ENCODE measurements at regions not wholly inside any gene's neighbourhood (a gene's known extent, or its start where the extent isn't known, plus 50 kb on each side); places are given as distances from the start of the nearest gene placed in this dataset.
A peak's percentile ranks its signal among the peaks of the same experiment; 100 is the strongest.

DNA sequence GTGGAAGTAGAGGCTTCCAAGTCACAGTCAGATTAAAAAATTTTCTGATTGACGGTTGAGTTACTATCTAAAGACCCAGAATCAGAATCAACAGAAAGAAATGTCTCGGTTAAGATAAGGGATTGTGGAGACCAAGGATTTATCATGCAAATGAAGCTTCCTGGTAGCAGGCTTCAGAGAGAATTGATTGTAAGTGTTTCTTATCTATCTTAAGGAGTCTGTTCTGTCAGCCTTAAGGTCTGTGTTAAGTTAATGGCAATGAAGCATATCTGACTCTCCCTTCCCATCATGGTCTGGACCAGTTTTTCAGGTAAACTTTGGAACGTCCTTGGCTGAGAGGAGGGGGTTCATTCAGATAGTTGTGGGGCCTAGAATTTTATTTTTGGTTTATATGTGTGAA is 780.2 kb downstream of the FAM133A start:
- H2AFZ ChIP-seq (ENCODE audit: insufficient read depth, low read length, poor library complexity) = no peak overlapping the region
- WGBS (ENCODE audit: extremely low coverage, insufficient coverage, insufficient read length) = no CpG with 5 or more reads among the region's 3 CpGs

DNA sequence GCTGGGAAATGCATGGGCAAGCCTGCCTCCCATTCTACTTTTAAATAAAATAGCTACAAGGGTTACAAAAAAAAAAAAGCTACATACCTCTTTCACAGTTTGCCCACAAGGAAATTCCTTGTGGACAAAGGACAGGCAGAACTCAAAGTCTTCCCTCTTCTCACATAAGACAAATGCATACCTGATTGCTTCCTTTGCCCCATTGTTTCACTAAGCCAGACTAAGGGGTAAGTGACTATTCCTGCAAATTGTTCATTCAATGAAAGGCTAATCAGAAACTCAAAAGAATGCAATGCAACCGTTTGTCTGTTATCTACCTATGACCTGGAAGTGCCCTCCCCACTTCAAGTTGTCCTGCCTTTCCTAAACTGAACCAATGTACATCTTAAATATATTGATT is 780.6 kb downstream of the FAM133A start:
- H3K18ac ChIP-seq (ENCODE audit: low read length) = no peak overlapping the region
- no peak overlapping the region for H3K4me3 ChIP-seq (ENCODE audit: low read depth, low read length)
- no peaks in the 10 kb centered on the region for H3K4me1 ChIP-seq (ENCODE audit: control insufficient read depth in 1 of 2, insufficient read depth in 2 of 2, low read length in 2 of 2)
- WGBS (ENCODE audit: extremely low coverage, insufficient coverage, insufficient read length) = no CpG with 5 or more reads among the region's 1 CpG
- no peak overlapping the region for H3K14ac ChIP-seq (ENCODE audit: low read length)
- H3K27me3 ChIP-seq (ENCODE audit: insufficient read depth, low read length) = no peaks in the 10 kb centered on the region
- no peaks in the 10 kb centered on the region for H3K79me1 ChIP-seq (ENCODE audit: low read length)
- H2BK12ac ChIP-seq (ENCODE audit: low read length) = no peak overlapping the region
- H2AK5ac ChIP-seq (ENCODE audit: low read length) = no peak overlapping the region
- no peaks in the 10 kb centered on the region for H3K79me2 ChIP-seq (ENCODE audit: control insufficient read depth, insufficient read depth, low read length, poor library complexity)
- H2AFZ ChIP-seq (ENCODE audit: insufficient read depth, low read length, poor library complexity) = no peak overlapping the region
- H2BK5ac ChIP-seq (ENCODE audit: low read depth, low read length, poor library complexity) = no peak overlapping the region
- no peak overlapping the region for H4K12ac ChIP-seq (ENCODE audit: low read depth, low read length)
- H4K8ac ChIP-seq (ENCODE audit: low read depth, low read length) = no peak overlapping the region
- no peaks in the 10 kb centered on the region for H3K9me3 ChIP-seq (ENCODE audit: insufficient read depth, low read depth, low read length)
- H3K4me2 ChIP-seq (ENCODE audit: low read length) = no peak overlapping the region
- no peak overlapping the region for H3K23ac ChIP-seq (ENCODE audit: low read length)
- H3K4ac ChIP-seq (ENCODE audit: low read depth, low read length) = no peak overlapping the region
- DNase-seq = no peak
- H3K9ac ChIP-seq (ENCODE audit: low read length) = no peak overlapping the region
- H2BK120ac ChIP-seq (ENCODE audit: insufficient read depth, low read length, poor library complexity) = no peak overlapping the region
- H4K91ac ChIP-seq (ENCODE audit: low read depth, low read length) = no peak overlapping the region
- H3K36me3 ChIP-seq (ENCODE audit: control insufficient read depth in 1 of 2, insufficient read depth in 2 of 2, low read length in 2 of 2) = no peaks in the 10 kb centered on the region
- H3K27ac ChIP-seq (ENCODE audit: low read depth, low read length) = peak overlapping the region; percentile 76

More for the DNA sequence above, 780.2 kb downstream of the FAM133A start:
- H3K23ac ChIP-seq (ENCODE audit: low read length) = no peak overlapping the region
- H2BK5ac ChIP-seq (ENCODE audit: low read depth, low read length, poor library complexity) = no peak overlapping the region
- H3K18ac ChIP-seq (ENCODE audit: low read length) = no peak overlapping the region
- no peak overlapping the region for H3K14ac ChIP-seq (ENCODE audit: low read length)
- no peak overlapping the region for H2BK120ac ChIP-seq (ENCODE audit: insufficient read depth, low read length, poor library complexity)
- DNase-seq = no peak
- no peak overlapping the region for H2BK12ac ChIP-seq (ENCODE audit: low read length)
- no peak overlapping the region for H4K12ac ChIP-seq (ENCODE audit: low read depth, low read length)
- no peaks in the 10 kb centered on the region for H3K79me1 ChIP-seq (ENCODE audit: low read length)
- H3K9me3 ChIP-seq (ENCODE audit: insufficient read depth, low read depth, low read length) = no peaks in the 10 kb centered on the region
- no peak overlapping the region for H3K9ac ChIP-seq (ENCODE audit: low read length)
- H3K4me1 ChIP-seq (ENCODE audit: control insufficient read depth in 1 of 2, insufficient read depth in 2 of 2, low read length in 2 of 2) = no peaks in the 10 kb centered on the region
- no peaks in the 10 kb centered on the region for H3K79me2 ChIP-seq (ENCODE audit: control insufficient read depth, insufficient read depth, low read length, poor library complexity)
- no peak overlapping the region for H4K91ac ChIP-seq (ENCODE audit: low read depth, low read length)
- H3K4me3 ChIP-seq (ENCODE audit: low read depth, low read length) = no peak overlapping the region
- peak overlapping the region; percentile 72 for H3K27ac ChIP-seq (ENCODE audit: low read depth, low read length)
- H4K8ac ChIP-seq (ENCODE audit: low read depth, low read length) = no peak overlapping the region
- no peaks in the 10 kb centered on the region for H3K27me3 ChIP-seq (ENCODE audit: insufficient read depth, low read length)
- H3K36me3 ChIP-seq (ENCODE audit: control insufficient read depth in 1 of 2, insufficient read depth in 2 of 2, low read length in 2 of 2) = no peaks in the 10 kb centered on the region
- H3K4ac ChIP-seq (ENCODE audit: low read depth, low read length) = no peak overlapping the region
- no peak overlapping the region for H3K4me2 ChIP-seq (ENCODE audit: low read length)
- H2AK5ac ChIP-seq (ENCODE audit: low read length) = no peak overlapping the region

DNA sequence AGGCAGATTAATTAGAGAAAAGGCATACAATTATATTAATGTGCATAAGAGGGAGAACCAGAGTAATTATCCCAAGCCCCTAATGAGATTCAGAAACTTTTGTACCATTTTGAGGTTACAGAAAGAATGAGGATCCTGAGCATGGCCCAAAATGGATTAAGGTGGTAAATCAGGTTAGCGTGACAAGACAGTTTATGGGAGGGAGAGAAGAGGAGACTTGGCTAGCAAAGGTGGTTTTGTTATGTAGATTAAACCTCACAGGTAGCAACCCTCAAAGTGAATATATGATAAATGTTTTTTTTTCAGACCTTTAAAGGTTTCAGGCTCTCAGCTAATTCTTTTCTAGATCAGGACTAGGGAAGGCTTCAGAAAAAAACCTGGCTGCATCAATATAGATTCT is 781.8 kb downstream of the FAM133A start:
- H3K18ac ChIP-seq (ENCODE audit: low read length) = no peak overlapping the region
- H4K91ac ChIP-seq (ENCODE audit: low read depth, low read length) = no peak overlapping the region
- no peak for DNase-seq
- no peak overlapping the region for H3K4me2 ChIP-seq (ENCODE audit: low read length)
- no peaks in the 10 kb centered on the region for H3K79me1 ChIP-seq (ENCODE audit: low read length)
- H3K9me3 ChIP-seq (ENCODE audit: insufficient read depth, low read depth, low read length) = no peaks in the 10 kb centered on the region
- H3K36me3 ChIP-seq (ENCODE audit: control insufficient read depth in 1 of 2, insufficient read depth in 2 of 2, low read length in 2 of 2) = no peaks in the 10 kb centered on the region
- H3K79me2 ChIP-seq (ENCODE audit: control insufficient read depth, insufficient read depth, low read length, poor library complexity) = no peaks in the 10 kb centered on the region
- no peak overlapping the region for H4K12ac ChIP-seq (ENCODE audit: low read depth, low read length)
- no peak overlapping the region for H3K14ac ChIP-seq (ENCODE audit: low read length)
- WGBS (ENCODE audit: extremely low coverage, insufficient coverage, insufficient read length) = no CpG with 5 or more reads among the region's 1 CpG
- H2BK120ac ChIP-seq (ENCODE audit: insufficient read depth, low read length, poor library complexity) = no peak overlapping the region
- H2BK12ac ChIP-seq (ENCODE audit: low read length) = no peak overlapping the region
- H3K4me1 ChIP-seq (ENCODE audit: control insufficient read depth in 1 of 2, insufficient read depth in 2 of 2, low read length in 2 of 2) = no peaks in the 10 kb centered on the region
- H2BK5ac ChIP-seq (ENCODE audit: low read depth, low read length, poor library complexity) = no peak overlapping the region
- H3K4ac ChIP-seq (ENCODE audit: low read depth, low read length) = no peak overlapping the region
- no peaks in the 10 kb centered on the region for H3K27me3 ChIP-seq (ENCODE audit: insufficient read depth, low read length)
- H2AFZ ChIP-seq (ENCODE audit: insufficient read depth, low read length, poor library complexity) = no peak overlapping the region
- H4K8ac ChIP-seq (ENCODE audit: low read depth, low read length) = no peak overlapping the region
- H3K9ac ChIP-seq (ENCODE audit: low read length) = no peak overlapping the region
- no peak overlapping the region for H2AK5ac ChIP-seq (ENCODE audit: low read length)
- H3K27ac ChIP-seq (ENCODE audit: low read depth, low read length) = peak overlapping the region; percentile 41
- H3K23ac ChIP-seq (ENCODE audit: low read length) = no peak overlapping the region
- H3K4me3 ChIP-seq (ENCODE audit: low read depth, low read length) = no peak overlapping the region

DNA sequence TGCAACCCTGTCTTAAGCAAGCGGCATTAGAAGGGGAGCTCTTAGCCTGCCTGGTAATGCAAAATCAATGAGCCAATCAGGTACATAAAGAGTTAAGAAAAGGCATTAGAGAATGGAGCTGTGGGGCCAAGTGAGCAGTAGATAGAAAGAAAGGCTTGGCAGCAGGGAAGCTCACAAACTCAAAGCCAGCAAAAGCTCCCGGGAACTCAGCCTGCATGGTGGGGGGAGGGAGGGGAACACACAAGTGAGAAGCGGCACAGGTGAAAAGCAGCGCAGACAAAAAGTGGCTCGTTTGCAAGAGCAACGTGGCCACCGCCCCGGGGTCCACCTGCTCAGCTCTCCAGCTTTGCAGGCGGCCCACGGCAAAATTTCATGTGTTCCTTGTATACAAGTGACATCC is 818.5 kb downstream of the FAM133A start:
- WGBS (ENCODE audit: extremely low coverage, insufficient coverage, insufficient read length) = no CpG with 5 or more reads among the region's 10 CpGs
- Histone ChIP-seq H3K4me3 (ENCODE audit: low read depth, low read length) (no peak overlapping the region), H3K14ac (ENCODE audit: low read length) (no peak overlapping the region), H3K18ac (ENCODE audit: low read length) (no peak overlapping the region), H2BK12ac (ENCODE audit: low read length) (no peak overlapping the region), H3K23ac (ENCODE audit: low read length) (no peak overlapping the region), H3K36me3 (ENCODE audit: control insufficient read depth in 1 of 2, insufficient read depth in 2 of 2, low read length in 2 of 2) (no peaks in the 10 kb centered on the region), H3K9me3 (ENCODE audit: insufficient read depth, low read depth, low read length) (no peaks in the 10 kb centered on the region), H3K9ac (ENCODE audit: low read length) (no peak overlapping the region), H4K12ac (ENCODE audit: low read depth, low read length) (no peak overlapping the region), H3K79me2 (ENCODE audit: control insufficient read depth, insufficient read depth, low read length, poor library complexity) (no peaks in the 10 kb centered on the region), H2BK5ac (ENCODE audit: low read depth, low read length, poor library complexity) (no peak overlapping the region), H3K4me2 (ENCODE audit: low read length) (no peak overlapping the region), H3K4ac (ENCODE audit: low read depth, low read length) (no peak overlapping the region), H2AK5ac (ENCODE audit: low read length) (no peak overlapping the region), H3K27me3 (ENCODE audit: insufficient read depth, low read length) (no peaks in the 10 kb centered on the region), H3K27ac (ENCODE audit: low read depth, low read length) (no peak overlapping the region), H3K4me1 (ENCODE audit: control insufficient read depth in 1 of 2, insufficient read depth in 2 of 2, low read length in 2 of 2) (no peaks in the 10 kb centered on the region), H2AFZ (ENCODE audit: insufficient read depth, low read length, poor library complexity) (no peak overlapping the region), H4K8ac (ENCODE audit: low read depth, low read length) (no peak overlapping the region), H2BK120ac (ENCODE audit: insufficient read depth, low read length, poor library complexity) (no peak overlapping the region), H3K79me1 (ENCODE audit: low read length) (no peaks in the 10 kb centered on the region), H4K91ac (ENCODE audit: low read depth, low read length) (no peak overlapping the region)
- DNase-seq = no peak

Measured in trophoblast cell (in vitro differentiated cells and primary cell).